ENCODE measurements at regions not wholly inside any gene's neighbourhood (a gene's known extent, or its start where the extent isn't known, plus 50 kb on each side); places are given as distances from the start of the nearest gene placed in this dataset.

DNA sequence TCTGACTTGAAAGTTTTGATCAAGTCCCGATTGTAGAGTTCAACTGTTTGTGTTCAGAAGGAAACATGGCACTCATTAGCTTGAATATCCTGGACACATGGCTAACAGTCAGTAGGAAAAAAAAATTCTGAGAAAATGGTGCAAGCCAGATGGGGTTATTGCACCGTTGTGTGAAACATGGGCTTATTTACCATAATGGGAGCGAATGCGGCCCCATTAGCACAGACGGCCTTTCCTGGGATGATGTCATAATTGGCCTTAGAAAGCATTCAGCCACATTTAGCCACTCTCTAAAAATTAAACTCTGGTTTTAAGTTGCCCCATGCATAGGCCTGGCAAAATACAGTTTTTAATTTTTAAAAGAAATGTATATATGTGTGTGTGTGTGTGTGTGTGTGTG lies 112.1 kb downstream of the IRX2 start:
- Histone ChIP-seq H3K36me3 (ENCODE audit: control insufficient read depth in 2 of 4, insufficient read depth in 4 of 4, low read length in 3 of 4) (no peaks in the 10 kb centered on the region), H2BK20ac (ENCODE audit: low read length) (no peak overlapping the region), H2BK120ac (replicated peaks; ENCODE audit: low read depth, low read length) (no peak overlapping the region), H3K23ac (ENCODE audit: insufficient read length) (no peak overlapping the region), H3K14ac (ENCODE audit: insufficient read length) (no peak overlapping the region), H3K79me2 (ENCODE audit: control insufficient read depth in 1 of 2, insufficient read depth in 2 of 2, low read length in 2 of 2) (no peaks in the 10 kb centered on the region), H3K79me1 (ENCODE audit: low read depth, low read length) (no peaks in the 10 kb centered on the region), H3K9ac (replicated peaks in 1 of 4; ENCODE audit: extremely low read depth in 1 of 4, low read depth in 3 of 4, low read length in 3 of 4) (no peak overlapping the region), H3K27ac (ENCODE audit: low read depth, low read length) (no peak overlapping the region), H2BK15ac (ENCODE audit: low read length) (no peak overlapping the region), H4K91ac (replicated peaks; ENCODE audit: insufficient read length, low read length) (no peak overlapping the region), H4K5ac (ENCODE audit: insufficient read length, low read depth, low read length) (no peak overlapping the region), H3K18ac (ENCODE audit: extremely low read depth, low read length) (no peak overlapping the region), H4K8ac (ENCODE audit: extremely low read depth, insufficient read depth, low read length) (no peak overlapping the region), H3K4me3 (ENCODE audit: extremely low read depth in 1 of 4, insufficient read depth in 2 of 4, low read depth in 3 of 4, low read length in 4 of 4) (no peak overlapping the region), H3K27me3 (replicated peaks in 1 of 4; ENCODE audit: control insufficient read depth in 3 of 4, extremely low read depth in 1 of 4, insufficient read depth in 3 of 4, low read length in 3 of 4) (no peaks in the 10 kb centered on the region; a peak in 1 of 7 replicates), H3K9me3 (ENCODE audit: insufficient read depth in 2 of 2, low read depth in 1 of 2, low read length in 1 of 2) (no peaks in the 10 kb centered on the region; a peak in 1 of 4 replicates), H2BK5ac (ENCODE audit: low read depth, low read length) (no peak overlapping the region), H3K4me1 (replicated peaks in 1 of 4; ENCODE audit: control insufficient read depth in 3 of 4, insufficient read depth in 4 of 4, low read length in 3 of 4) (no peaks in the 10 kb centered on the region), H3K56ac (replicated peaks; ENCODE audit: insufficient read length, low read depth, low read length) (no peak overlapping the region), H2AK5ac (ENCODE audit: low read depth, low read length) (no peak overlapping the region), H4K20me1 (replicated peaks in 1 of 2; ENCODE audit: control insufficient read depth in 1 of 2, insufficient read depth in 2 of 2, low read length in 2 of 2) (no peaks in the 10 kb centered on the region), H3K4me2 (ENCODE audit: insufficient read depth in 1 of 2, low read depth in 2 of 2, low read length in 2 of 2) (no peak overlapping the region), H3K23me2 (ENCODE audit: low read depth, low read length) (no peaks in the 10 kb centered on the region), H3K4ac (replicated peaks; ENCODE audit: insufficient read length, low read depth, low read length) (no peak overlapping the region), H2BK12ac (ENCODE audit: low read depth, low read length) (no peak overlapping the region), H2AFZ (ENCODE audit: low read length) (no peak overlapping the region)
- ChIA-PET CTCF (ENCODE audit: partially characterized antibody) (interaction anchor here (1.2 kb wide), 1 partner anchor 62 kb away, joined by 4 read pairs; no protein-coding TSS in a partner anchor), POLR2A (ENCODE audit: partially characterized antibody) (no interaction called here)
- TF ChIP-seq KDM5A (IDR thresholded peaks at IDR 0.05; ENCODE audit: low read length): no peak
- TF ChIP-seq EP300 (IDR thresholded peaks at IDR 0.05; ENCODE audit: borderline replicate concordance in 1 of 2, low read depth in 2 of 2, low read length in 2 of 2): no peak
- TF ChIP-seq SP4 (IDR thresholded peaks at IDR 0.05; ENCODE audit: low read length): no peak
- TF ChIP-seq SRF (IDR thresholded peaks at IDR 0.05; ENCODE audit: low read depth, low read length): no peak
- FAIRE-seq (no peak), DNase-seq (ENCODE audit: low read depth in 1 of 2, low spot score in 2 of 2) (no peak)
- 87% methylated on average over 5 of the region's 5 CpGs; no CpG with 5 or more reads in 1 of the 2 experiments for WGBS, 2 experiments (ENCODE audit: extremely low coverage in 1 of 2, insufficient coverage in 1 of 2, insufficient read length in 1 of 2, insufficient replicate concordance in 2 of 2, low coverage in 1 of 2, low lambda C conversion rate in 2 of 2, missing lambda C conversion rate in 1 of 2)

Measured in H1 (cell line).